Uterus (tissue), 2 donors: ENCODE measurements at regions not wholly inside any gene's neighbourhood (a gene's known extent, or its start where the extent isn't known, plus 50 kb on each side); places are given as distances from the start of the nearest gene placed in this dataset.

Source experiments
- CTCF ChIP-seq, 4 experiments: fragments of 200-600 bp in 2 of 4; fragments of 450-650 bp in 2 of 4; sonication (generic) in 2 of 4; IDR thresholded peaks; one replicate each; pipeline ENCODE4 v1.5.1; 2016 to 2019; ENCODE audit warnings: antibody characterized with exemption in 4 of 4, mild to moderate bottlenecking in 2 of 4, moderate library complexity in 1 of 4
- POLR2A ChIP-seq, 2 donors: fragments of 450-650 bp; IDR thresholded peaks; one replicate each; pipeline ENCODE4 v1.6.1; 2016; ENCODE audit warnings: antibody characterized with exemption in 2 of 2, mild to moderate bottlenecking in 1 of 2, moderate library complexity in 1 of 2

- TF ChIP-seq CTCF (IDR thresholded peaks at IDR 0.05): no peak
- TF ChIP-seq POLR2A (IDR thresholded peaks at IDR 0.05): no peak
Observed at GRCh38 chr2:30029804-30030203, 108.4 kb upstream of the ALK start.
